Neural progenitor cell (in vitro differentiated cells): ENCODE measurements at regions not wholly inside any gene's neighbourhood (a gene's known extent, or its start where the extent isn't known, plus 50 kb on each side); places are given as distances from the start of the nearest gene placed in this dataset.

Experiments
- CTCF ChIP-seq: fragments of 200-600 bp; sonication (generic); IDR thresholded peaks from 2 replicates; pipeline ENCODE4 v1.5.1; 2017; ENCODE audit warnings: antibody characterized with exemption, mild to moderate bottlenecking
- EZH2phosphoT487 ChIP-seq: fragments of 200-600 bp; sonication (generic); IDR thresholded peaks from 2 replicates; pipeline ENCODE4 v1.6.1; 2017; ENCODE audit warnings: antibody characterized with exemption

- no peak for TF ChIP-seq CTCF
- TF ChIP-seq EZH2phosphoT487: no peak
These were observed 870.2 kb downstream of the C4orf33 start for GRCh38 chr4:129966175-129966574.
